ENCODE measurements at regions not wholly inside any gene's neighbourhood (a gene's known extent, or its start where the extent isn't known, plus 50 kb on each side); places are given as distances from the start of the nearest gene placed in this dataset.

DNA sequence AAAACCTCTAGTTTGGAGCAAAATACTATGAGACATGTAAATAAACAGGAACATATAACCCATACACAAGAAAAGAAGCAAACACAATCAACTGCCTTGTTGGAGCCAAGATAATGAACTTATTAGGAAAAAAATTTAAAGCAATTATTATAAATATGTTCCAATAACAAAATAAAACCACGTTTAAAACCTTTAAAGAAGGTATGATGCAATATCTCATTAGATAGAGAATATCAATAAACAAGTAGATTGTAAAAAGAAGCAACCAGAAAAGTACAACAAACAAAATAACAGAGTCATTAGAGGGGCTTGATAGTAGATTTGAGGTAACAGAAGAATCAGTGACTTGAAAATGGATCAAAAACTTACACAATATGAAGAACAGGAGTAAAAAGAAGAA, 327.0 kb upstream of the PCDH9 start:
- Histone ChIP-seq H3K4me3 (replicated peaks; ENCODE audit: insufficient read depth, low read length) (no peak overlapping the region), H3K27me3 (ENCODE audit: insufficient read depth, poor library complexity, severe bottlenecking) (no peaks in the 10 kb centered on the region), H3K27ac (replicated peaks) (no peak overlapping the region)
- TF ChIP-seq POLR2AphosphoS5 (IDR thresholded peaks at IDR 0.05; ENCODE audit: low read depth) (no peak), REST (IDR thresholded peaks at IDR 0.05; ENCODE audit: insufficient replicate concordance, low read depth) (no peak), SPI1 (IDR thresholded peaks at IDR 0.05; ENCODE audit: borderline replicate concordance, low read depth) (no peak), GABPA (IDR thresholded peaks at IDR 0.05; ENCODE audit: low read depth) (no peak)
- TF ChIP-seq, protein P1, sequence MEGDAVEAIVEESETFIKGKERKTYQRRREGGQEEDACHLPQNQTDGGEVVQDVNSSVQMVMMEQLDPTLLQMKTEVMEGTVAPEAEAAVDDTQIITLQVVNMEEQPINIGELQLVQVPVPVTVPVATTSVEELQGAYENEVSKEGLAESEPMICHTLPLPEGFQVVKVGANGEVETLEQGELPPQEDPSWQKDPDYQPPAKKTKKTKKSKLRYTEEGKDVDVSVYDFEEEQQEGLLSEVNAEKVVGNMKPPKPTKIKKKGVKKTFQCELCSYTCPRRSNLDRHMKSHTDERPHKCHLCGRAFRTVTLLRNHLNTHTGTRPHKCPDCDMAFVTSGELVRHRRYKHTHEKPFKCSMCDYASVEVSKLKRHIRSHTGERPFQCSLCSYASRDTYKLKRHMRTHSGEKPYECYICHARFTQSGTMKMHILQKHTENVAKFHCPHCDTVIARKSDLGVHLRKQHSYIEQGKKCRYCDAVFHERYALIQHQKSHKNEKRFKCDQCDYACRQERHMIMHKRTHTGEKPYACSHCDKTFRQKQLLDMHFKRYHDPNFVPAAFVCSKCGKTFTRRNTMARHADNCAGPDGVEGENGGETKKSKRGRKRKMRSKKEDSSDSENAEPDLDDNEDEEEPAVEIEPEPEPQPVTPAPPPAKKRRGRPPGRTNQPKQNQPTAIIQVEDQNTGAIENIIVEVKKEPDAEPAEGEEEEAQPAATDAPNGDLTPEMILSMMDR (IDR thresholded peaks at IDR 0.05; ENCODE audit: insufficient read depth, low read length) = no peak
- no peak for DNase-seq (ENCODE audit: low read depth in 1 of 2, low spot score in 1 of 2)

DNA sequence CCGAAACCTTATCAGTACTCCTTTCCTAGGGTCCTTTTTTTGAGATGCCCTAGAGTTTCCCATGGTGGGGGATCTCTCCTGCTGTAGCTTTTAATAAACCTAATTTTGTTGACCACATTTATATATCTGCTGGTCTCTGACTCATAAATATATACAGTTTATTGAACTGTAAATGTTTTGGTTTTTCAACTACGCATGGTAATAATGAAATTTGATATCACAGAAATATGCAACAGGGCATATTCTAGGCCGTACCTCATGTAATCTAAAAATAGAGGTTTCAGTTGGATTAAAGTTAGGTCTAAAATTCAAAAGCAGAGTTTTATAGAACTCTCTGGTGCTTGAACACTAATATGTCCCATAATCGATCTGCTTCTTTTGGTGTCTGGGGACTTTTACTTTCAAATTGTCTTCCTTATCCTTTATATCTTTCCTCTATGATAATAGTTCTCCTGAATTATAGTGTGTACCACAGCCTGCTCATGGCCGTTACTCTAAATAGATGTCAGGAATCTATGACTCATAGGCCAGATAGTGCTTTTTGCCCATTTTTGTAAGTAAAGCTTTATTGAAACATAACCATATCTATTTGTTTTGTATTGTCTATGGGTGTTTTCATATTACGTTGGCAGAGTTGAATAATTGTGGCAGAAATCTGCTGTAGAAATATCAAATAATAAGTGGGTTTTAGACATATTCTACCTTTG, 324.8 kb upstream of the PCDH9 start:
- H3K4me3 ChIP-seq (replicated peaks; ENCODE audit: insufficient read depth, low read length) = no peak overlapping the region
- no peaks in the 10 kb centered on the region for H3K27me3 ChIP-seq (ENCODE audit: insufficient read depth, poor library complexity, severe bottlenecking)
- no peak for TF ChIP-seq POLR2AphosphoS5 (IDR thresholded peaks at IDR 0.05; ENCODE audit: low read depth)
- TF ChIP-seq REST (IDR thresholded peaks at IDR 0.05; ENCODE audit: insufficient replicate concordance, low read depth) = no peak
- no peak for TF ChIP-seq SPI1 (IDR thresholded peaks at IDR 0.05; ENCODE audit: borderline replicate concordance, low read depth)
- TF ChIP-seq, protein P1 (IDR thresholded peaks at IDR 0.05; ENCODE audit: insufficient read depth, low read length) = no peak
- no peak for TF ChIP-seq GABPA (IDR thresholded peaks at IDR 0.05; ENCODE audit: low read depth)
- H3K27ac ChIP-seq (replicated peaks) = peak overlapping the region; percentile 69
- DNase-seq (ENCODE audit: low read depth in 1 of 2, low spot score in 1 of 2) = no peak

GRCh38 chr13:67554286-67554685, 324.1 kb upstream of the PCDH9 start:
- Histone ChIP-seq H3K27me3 (ENCODE audit: insufficient read depth, poor library complexity, severe bottlenecking) (no peaks in the 10 kb centered on the region), H3K27ac (replicated peaks) (peak overlapping the region; percentile 69), H3K4me3 (replicated peaks; ENCODE audit: insufficient read depth, low read length) (no peak overlapping the region)
- DNase-seq (ENCODE audit: low read depth in 1 of 2, low spot score in 1 of 2) = peak; percentile 29 to 68
- TF ChIP-seq REST (IDR thresholded peaks at IDR 0.05; ENCODE audit: insufficient replicate concordance, low read depth) (no peak), SPI1 (IDR thresholded peaks at IDR 0.05; ENCODE audit: borderline replicate concordance, low read depth) (no peak), GABPA (IDR thresholded peaks at IDR 0.05; ENCODE audit: low read depth) (no peak), POLR2AphosphoS5 (IDR thresholded peaks at IDR 0.05; ENCODE audit: low read depth) (no peak)
- TF ChIP-seq, protein P1 (IDR thresholded peaks at IDR 0.05; ENCODE audit: insufficient read depth, low read length) = no peak

Data from HL-60 (cell line).